NCI-H460 (cell line): ENCODE measurements at regions not wholly inside any gene's neighbourhood (a gene's known extent, or its start where the extent isn't known, plus 50 kb on each side); places are given as distances from the start of the nearest gene placed in this dataset.
A peak's percentile ranks its signal among the peaks of the same experiment; 100 is the strongest.

Source experiments
- DNase-seq: peaks from one replicate; pipeline ENCODE4 v3.0.0-alpha.2; 2016; ENCODE audit warnings: low read depth; ENCODE audit errors: extremely low read depth

DNA sequence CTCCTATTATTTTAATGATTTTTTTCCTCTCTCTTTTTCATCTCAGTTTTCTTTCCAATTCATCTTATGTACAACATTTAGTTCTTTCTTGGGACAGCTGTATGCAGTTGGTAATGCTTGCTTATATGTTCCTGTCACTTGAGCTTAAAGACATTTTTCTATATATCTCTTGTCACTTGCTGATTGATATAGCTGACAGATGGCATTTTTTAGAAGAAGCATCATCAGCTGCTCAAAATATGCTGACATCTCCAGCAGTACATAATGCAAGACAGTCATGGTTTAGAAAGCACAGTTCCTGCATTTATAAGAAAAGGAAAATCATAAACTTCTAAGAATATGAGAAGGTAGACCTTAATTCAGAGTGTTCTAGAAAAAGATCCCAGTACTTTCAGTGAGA lies 56.5 kb downstream of the DCAF8L1 start:
- no peak for DNase-seq

DNA sequence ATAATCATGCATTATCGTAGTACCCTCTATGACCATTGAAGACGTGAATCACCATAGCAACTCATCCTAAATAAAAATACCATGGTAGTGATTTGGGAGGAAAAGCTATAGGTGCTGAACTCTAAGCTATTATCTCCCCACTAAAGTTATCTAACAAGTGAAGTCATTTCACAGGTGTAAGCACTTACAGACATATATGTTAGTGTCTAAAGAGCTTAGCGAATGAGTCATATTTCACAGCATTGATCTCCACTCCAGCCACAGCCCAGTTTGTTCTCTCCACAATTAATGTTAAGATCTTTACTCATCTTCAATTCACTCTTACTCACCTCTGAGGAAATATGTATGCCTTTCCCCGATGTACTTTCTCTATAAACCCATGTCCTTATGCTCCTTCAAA lies 57.0 kb downstream of the DCAF8L1 start:
- no peak for DNase-seq

DNA sequence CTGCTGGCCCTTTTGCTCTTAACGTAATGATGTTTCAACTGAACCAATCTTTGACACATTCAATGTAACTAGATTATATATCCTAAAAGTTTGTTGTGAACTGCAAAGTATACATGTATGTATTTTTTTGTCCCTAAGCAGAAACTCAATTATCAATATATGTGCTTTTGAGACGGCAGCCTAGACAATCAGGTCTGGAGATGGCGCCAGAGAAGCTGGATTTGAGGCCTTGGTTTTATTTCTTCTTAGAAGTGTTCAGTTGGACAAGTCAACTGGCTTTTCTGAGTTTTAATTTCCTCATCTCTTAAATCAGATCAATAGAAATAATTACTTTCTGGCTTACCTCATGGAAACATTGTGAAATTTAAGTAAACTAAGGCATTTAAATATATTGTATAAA lies 62.5 kb downstream of the DCAF8L1 start:
- no peak for DNase-seq

DNA sequence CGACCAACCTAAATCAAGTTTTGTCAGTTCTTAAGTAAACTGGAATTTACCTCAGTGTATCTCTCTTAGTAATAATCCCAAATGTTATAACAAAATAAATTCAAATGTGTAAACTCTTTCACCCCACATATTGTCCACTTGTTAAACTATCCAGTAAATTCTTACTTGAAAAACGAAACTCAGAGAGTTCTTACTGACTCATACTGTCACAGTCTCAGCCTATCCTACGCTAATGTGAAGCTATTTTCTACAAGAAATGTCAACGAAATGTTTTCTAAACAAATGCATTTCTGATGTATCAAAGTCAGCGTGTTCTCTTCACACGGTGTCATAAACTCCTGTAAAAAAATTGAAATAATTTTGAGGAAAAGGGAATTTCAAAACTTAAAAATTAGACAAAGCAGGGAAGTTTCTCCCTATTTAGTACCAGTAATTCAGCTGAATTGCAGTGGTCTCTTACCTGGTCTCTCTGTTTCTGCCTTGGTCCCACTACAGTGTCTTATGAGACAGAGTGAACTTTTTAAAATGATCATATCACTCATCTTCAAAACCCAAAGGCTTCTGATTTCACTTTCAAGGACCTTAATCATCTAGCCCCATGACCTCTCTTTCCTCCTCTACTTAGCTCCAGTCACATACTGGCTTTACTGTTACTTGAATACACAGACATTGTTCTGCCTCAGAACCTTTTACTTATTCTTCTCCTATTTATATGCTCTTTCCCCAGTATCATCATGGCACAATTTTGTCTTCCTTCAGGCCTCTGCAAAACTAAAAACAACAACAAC lies 63.3 kb downstream of the DCAF8L1 start:
- no peak for DNase-seq

DNA sequence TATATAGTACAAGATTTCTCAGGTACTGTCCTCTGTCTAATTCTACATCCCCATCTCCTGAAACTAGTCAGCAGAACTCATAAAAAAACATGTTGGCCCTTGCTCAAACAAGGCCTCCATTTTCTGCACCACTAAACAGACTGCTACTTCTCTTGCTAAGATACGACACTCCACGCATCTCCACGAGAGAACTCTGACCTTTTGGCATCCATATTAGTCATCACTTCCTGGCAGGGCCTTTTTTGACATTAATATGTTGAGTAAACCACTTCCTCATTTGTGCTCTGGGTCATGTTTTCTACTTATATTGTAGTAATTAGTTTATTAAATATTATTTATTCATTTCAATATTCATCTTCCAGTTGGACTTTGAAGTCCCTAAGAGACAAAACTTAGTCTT lies 65.6 kb downstream of the DCAF8L1 start:
- DNase-seq: no peak

DNA sequence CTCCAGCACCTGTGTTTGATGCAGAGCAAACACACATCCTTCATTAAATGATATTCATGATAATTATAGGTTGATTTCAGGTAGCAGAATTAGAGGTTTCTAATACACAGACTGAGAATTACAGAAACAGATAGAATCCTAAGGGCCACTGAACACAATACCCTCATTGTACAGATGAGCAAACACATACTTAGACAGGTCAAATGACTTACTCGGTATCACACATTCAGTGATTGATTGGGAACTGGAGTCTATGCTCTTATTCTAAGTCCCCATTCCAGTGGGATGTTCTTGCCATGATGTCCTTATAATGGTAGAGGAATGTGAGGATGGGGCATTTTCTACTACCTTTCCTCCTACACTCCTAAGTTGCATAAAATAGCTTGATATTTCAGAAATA lies 70.8 kb downstream of the DCAF8L1 start:
- DNase-seq: no peak

DNA sequence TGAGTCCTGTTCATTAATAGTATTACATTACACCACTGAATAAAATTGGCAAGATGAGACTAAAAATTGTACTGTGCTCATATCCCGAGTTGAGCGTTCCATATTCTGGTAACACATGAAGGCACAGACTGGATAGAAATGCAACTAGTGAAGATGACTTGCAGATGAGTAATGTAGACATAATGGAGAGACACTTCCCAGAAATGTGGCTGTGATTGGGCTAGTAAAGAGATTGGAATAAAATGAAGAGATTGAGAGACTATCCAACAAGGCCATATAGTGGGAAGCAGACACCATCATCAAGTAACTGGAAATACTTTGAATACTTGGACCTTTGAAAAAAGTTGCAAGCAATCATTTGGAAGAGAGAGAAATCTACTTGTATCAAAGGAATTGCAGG lies 77.3 kb downstream of the DCAF8L1 start:
- no peak for DNase-seq

DNA sequence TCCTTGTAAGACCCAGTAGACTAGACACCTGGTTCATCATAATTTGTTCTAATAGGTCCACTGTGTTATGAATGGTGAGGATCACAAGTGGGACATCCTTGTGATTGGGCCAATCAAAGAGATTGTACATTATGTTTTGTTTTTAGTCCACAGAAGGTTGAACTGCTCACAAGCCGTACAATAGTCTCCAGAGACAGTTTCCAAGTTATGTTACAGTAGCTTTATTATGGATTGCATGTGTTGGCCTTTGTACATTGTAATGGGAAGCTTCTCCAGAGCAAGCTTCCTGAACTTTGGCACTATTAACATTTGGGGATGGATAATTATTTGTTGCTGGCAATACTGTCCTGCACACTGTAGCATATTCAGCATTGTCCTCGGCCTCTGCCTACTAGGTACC lies 86.1 kb downstream of the MAGEB10 start:
- no peak for DNase-seq

DNA sequence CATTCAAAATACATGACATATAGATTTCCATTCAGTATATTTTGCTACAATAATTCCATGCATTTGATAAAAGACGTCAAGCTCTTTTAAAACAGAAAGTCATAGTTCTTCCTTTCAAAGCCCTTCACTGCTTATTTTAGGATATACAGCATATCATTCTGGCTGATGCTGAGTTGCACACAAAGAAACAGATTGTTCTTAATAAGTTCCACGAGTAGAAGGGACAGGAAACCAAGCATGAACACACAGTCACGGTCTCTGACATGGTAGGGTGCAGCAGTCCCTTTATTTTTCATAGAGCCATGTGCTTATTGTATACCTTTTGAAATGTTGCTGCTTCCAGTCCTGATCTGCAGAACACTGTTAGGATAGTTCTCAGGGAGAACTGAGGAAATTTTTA lies 85.4 kb downstream of the MAGEB10 start:
- no peak for DNase-seq

DNA sequence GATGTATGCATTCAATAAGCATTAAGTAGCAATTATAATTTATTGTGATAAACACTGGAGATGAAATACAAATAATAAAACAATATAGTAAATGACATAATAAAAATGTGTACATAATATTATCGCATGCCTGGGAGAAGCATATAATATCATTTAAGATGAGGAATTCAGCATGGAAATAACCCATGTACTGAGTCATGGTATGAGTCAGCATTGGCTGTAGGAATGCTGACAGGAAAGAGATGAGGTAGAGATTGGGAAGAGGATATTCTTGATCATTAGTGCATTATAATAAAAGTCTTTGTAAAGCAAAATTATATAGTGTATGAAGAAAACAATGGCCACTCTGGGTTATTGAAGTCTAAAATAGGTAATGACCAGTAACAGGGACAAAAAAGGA lies 82.8 kb downstream of the MAGEB10 start:
- DNase-seq: peak; percentile 44

DNA sequence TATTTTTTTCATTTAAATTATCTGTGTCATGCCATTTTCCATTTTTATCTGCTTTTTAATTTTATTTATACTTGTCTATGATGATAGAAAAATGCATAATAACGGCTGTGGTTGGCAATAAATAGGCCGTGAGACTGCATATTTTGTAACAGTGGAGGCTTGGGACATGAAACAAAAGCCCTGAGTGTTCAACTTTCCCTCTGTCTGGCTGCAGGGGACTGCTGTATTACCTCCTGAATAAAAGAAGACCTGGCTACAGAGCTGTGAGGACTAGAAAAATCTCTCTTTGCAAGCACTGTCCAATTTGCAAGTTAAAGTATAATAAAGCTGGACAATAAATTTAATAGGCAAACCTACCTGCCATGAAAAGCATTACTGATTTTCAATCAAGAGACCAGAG lies 82.1 kb downstream of the MAGEB10 start:
- DNase-seq: no peak

DNA sequence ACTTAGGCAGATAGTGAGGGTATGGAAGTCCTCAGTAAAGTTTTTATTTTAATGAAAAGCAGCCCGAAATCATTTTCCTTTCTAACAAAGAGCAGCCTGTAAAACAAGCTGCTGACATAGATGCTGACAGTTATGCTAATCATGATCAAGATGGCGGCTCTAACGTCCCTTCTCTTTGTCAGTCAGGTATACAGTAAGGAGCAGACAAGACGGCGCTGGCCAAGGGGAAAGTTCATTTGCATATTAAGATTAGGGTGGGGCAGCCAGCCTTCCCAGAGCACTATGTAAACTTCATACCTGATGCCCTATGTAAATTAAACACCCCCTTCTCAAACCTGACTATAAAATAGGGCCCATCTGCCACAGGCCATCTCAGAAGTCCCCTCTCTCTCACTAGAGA lies 76.9 kb downstream of the MAGEB10 start:
- no peak for DNase-seq

DNA sequence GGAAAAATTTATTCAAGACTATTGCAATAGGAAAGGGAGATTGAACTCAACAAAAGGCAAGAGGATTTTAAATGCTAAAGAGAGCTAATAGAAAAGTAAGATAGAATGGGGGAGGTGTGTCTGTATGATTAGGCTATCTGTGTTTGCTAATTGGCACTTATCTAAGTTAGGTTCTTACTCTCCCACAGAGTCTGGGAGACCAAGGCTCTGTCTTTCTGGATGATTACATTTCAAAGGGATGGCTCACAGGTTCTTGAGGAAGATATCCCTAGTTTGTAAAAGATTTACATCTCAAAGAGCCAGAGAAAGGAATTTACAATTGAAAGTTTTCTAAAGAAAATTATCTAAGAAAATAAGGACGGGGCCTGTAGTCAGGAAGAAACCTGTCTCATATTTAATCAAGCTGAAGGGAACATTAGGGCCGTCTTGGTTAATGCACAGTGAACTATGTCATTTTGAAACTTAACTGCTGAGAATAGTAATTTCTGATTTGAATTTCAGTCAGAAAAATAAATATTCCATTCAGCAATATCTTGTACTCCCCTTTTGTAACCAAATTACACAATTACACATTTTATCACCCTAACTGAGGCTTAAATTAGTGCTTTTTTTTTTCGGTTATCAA lies 75.8 kb downstream of the MAGEB10 start:
- no peak for DNase-seq

DNA sequence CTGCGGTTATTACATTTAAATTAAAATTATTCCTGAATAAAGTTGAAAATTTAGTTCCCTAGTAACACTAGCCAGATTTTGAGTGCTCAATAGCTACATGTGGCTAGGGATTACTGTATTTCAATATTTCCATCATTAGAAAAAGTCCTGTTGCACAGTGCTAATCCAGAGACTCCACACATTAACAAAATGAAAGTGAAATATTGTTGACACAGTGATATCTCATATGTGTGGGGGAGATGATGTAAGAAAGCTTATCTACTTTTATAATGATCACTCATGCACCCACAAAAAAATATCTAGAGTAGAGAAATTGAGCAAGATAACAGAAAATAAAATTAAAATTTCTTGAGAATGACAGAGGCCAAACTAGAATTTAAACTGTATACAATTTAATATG lies 74.9 kb downstream of the MAGEB10 start:
- no peak for DNase-seq

DNA sequence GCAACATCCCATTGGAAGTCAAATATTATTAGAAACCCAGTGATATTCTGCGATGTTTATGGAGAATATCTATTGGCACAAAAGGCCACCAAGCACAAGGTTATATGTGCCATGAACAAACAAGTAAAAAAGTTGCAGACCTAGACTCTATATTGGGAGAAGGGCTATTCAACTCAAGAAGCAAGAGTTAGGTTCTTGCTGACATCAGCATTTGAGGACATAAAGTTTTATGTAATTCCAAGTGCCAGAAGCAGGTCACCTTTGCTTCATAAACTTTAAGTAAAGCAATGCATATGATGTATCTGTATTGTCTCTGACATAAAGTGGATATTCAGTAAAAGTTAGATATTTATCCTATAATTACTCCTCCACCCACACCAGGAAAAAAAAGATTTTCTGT lies 71.1 kb downstream of the MAGEB10 start:
- DNase-seq: no peak
